PC-3 (cell line): ENCODE measurements at regions not wholly inside any gene's neighbourhood (a gene's known extent, or its start where the extent isn't known, plus 50 kb on each side); places are given as distances from the start of the nearest gene placed in this dataset.

Source experiments
- CTCF ChIP-seq: fragments of 300-600 bp; sonication (generic); conservative IDR thresholded peaks from 2 replicates; pipeline ENCODE4 v1.5.1; 2017; ENCODE audit warnings: antibody characterized with exemption, low read depth, mild to moderate bottlenecking, low read length
- EZH2 ChIP-seq: fragments of 300-600 bp; sonication (generic); IDR thresholded peaks from one replicate; pipeline ENCODE4 v1.6.1; 2017; ENCODE audit warnings: antibody characterized with exemption, mild to moderate bottlenecking, low read length; ENCODE audit not compliant: unreplicated experiment

- TF ChIP-seq CTCF (no peak), EZH2 (no peak)
These were observed 1999.5 kb upstream of the CDH6 start for GRCh38 chr5:29193972-29194371.
